CD14-positive monocyte (primary cell): ENCODE measurements at regions not wholly inside any gene's neighbourhood (a gene's known extent, or its start where the extent isn't known, plus 50 kb on each side); places are given as distances from the start of the nearest gene placed in this dataset.
A peak's percentile ranks its signal among the peaks of the same experiment; 100 is the strongest.

Experiments used
- DNase-seq, 3 donors: peaks; one replicate each; pipeline ENCODE4 v3.0.0-alpha.2; 2011 to 2022
- H2AFZ ChIP-seq: 2 replicates; pipeline ENCODE4 v1.6.0; 2012; ENCODE audit warnings: mild to moderate bottlenecking, low read depth, low read length, inconsistent platforms; ENCODE audit not compliant: insufficient read depth, poor library complexity, severe bottlenecking
- H3K27ac ChIP-seq, 2 donors: 1 replicate in 1 of 2; 2 replicates in 1 of 2; pipeline ENCODE4 v1.5.1; 2012 to 2013; ENCODE audit warnings: low read length in 2 of 2, control low read depth in 1 of 2, inconsistent platforms in 1 of 2, low read depth in 1 of 2, mild to moderate bottlenecking in 1 of 2
- H3K27me3 ChIP-seq, 2 donors: one replicate each; pipeline versions ENCODE4 v1.6.0 to v1.6.1; 2011 to 2013; ENCODE audit warnings: low read length in 2 of 2; ENCODE audit not compliant: control insufficient read depth in 2 of 2, insufficient read depth in 2 of 2
- H3K36me3 ChIP-seq, 2 donors: replicated peaks in 1 of 2; 1 replicate in 1 of 2; 2 replicates in 1 of 2; pipeline versions ENCODE4 v1.5.1 to v1.6.1; 2012 to 2013; ENCODE audit warnings: low read length in 2 of 2, control low read depth in 1 of 2, inconsistent platforms in 1 of 2, mild to moderate bottlenecking in 1 of 2; ENCODE audit not compliant: insufficient read depth in 2 of 2, control insufficient read depth in 1 of 2
- H3K4me1 ChIP-seq, 2 donors: 1 replicate in 1 of 2; 2 replicates in 1 of 2; pipeline versions ENCODE4 v1.5.1 to v1.6.1; 2012 to 2013; ENCODE audit warnings: low read length in 2 of 2, control low read depth in 1 of 2, inconsistent platforms in 1 of 2, mild to moderate bottlenecking in 1 of 2, moderate library complexity in 1 of 2; ENCODE audit not compliant: insufficient read depth in 2 of 2, control insufficient read depth in 1 of 2
- H3K4me2 ChIP-seq: replicated peaks from 2 replicates; pipeline ENCODE3; 2012; ENCODE audit warnings: low read length, moderate library complexity, mild to moderate bottlenecking; ENCODE audit not compliant: poor library complexity, severe bottlenecking; ENCODE audit errors: extremely low read depth
- H3K4me3 ChIP-seq, 3 experiments: fragments of 200-600 bp in 1 of 3; sonication (generic) in 1 of 3; replicated peaks in 1 of 3; 1 replicate in 2 of 3; 2 replicates in 1 of 3; pipeline ENCODE4 v1.5.1; 2011 to 2013; ENCODE audit warnings: low read length in 3 of 3, mild to moderate bottlenecking in 3 of 3, control low read depth in 2 of 3, low read depth in 2 of 3, inconsistent platforms in 1 of 3, moderate library complexity in 1 of 3
- H3K79me2 ChIP-seq: 2 replicates; pipeline ENCODE4 v1.6.0; 2012; ENCODE audit warnings: mild to moderate bottlenecking, control low read depth, inconsistent platforms, low read length, moderate library complexity; ENCODE audit not compliant: insufficient read depth
- H3K9ac ChIP-seq: 2 replicates; pipeline ENCODE4 v1.6.0; 2017; ENCODE audit warnings: low read length, mild to moderate bottlenecking; ENCODE audit not compliant: insufficient read depth, poor library complexity, severe bottlenecking
- H3K9me3 ChIP-seq, 2 donors: replicated peaks in 1 of 2; 1 replicate in 1 of 2; 2 replicates in 1 of 2; pipeline versions ENCODE4 v1.5.1 to v1.6.1; 2012 to 2013; ENCODE audit warnings: low read length in 2 of 2, control low read depth in 1 of 2; ENCODE audit not compliant: control insufficient read depth in 1 of 2, insufficient read depth in 1 of 2
- H4K20me1 ChIP-seq: 2 replicates; pipeline ENCODE4 v1.6.0; 2012; ENCODE audit warnings: mild to moderate bottlenecking, low read length, control low read depth, moderate library complexity; ENCODE audit not compliant: insufficient read depth
- H3K27ac Mint-ChIP-seq, 7 donors: one replicate each; pipeline ENCODE4 v1.8.0; 2020; ENCODE audit warnings: mild to moderate bottlenecking in 7 of 7, mixed read lengths in 7 of 7, moderate library complexity in 6 of 7, inconsistent platforms in 2 of 7
- H3K27me3 Mint-ChIP-seq, 3 donors: one replicate each; pipeline ENCODE4 v1.8.0; 2021 to 2022; ENCODE audit warnings: low read depth in 3 of 3, mild to moderate bottlenecking in 3 of 3, mixed read lengths in 3 of 3, moderate library complexity in 3 of 3, inconsistent platforms in 1 of 3
- H3K36me3 Mint-ChIP-seq, 2 donors: one replicate each; pipeline ENCODE4 v1.8.0; 2020; ENCODE audit warnings: mixed read lengths in 2 of 2, inconsistent platforms in 1 of 2, mild to moderate bottlenecking in 1 of 2
- H3K4me1 Mint-ChIP-seq: one replicate; pipeline ENCODE4 v1.8.0; 2020; ENCODE audit warnings: mild to moderate bottlenecking, mixed read lengths
- H3K4me3 Mint-ChIP-seq, 2 donors: one replicate each; pipeline ENCODE4 v1.8.0; 2020; ENCODE audit warnings: mild to moderate bottlenecking in 2 of 2, mixed read lengths in 2 of 2, moderate library complexity in 1 of 2
- H3K9me3 Mint-ChIP-seq, 7 donors: one replicate each; pipeline ENCODE4 v1.8.0; 2020 to 2022; ENCODE audit warnings: mixed read lengths in 7 of 7, mild to moderate bottlenecking in 6 of 7, moderate library complexity in 6 of 7, inconsistent platforms in 2 of 7
- WGBS: methylation state at CpG from one replicate; pipeline ENCODE4 v1.1.5; 2013; ENCODE audit warnings: missing lambda C conversion rate; ENCODE audit not compliant: insufficient coverage; 5-methylcytosine and 5-hydroxymethylcytosine counted together
- intact Hi-C, 2 donors: fragments of 100-400 bp; cut with micrococcal nuclease; formaldehyde crosslinking; loops; one replicate each; pipeline versions ENCODE4 v1.15.0 to v1.15.1; 2023
- TF ChIP-seq, protein P1 (sequence below): fragments of 200-600 bp; IDR thresholded peaks from one replicate; pipeline ENCODE4 v1.8.0; 2022; ENCODE audit warnings: antibody characterized with exemption, mild to moderate bottlenecking

DNA sequence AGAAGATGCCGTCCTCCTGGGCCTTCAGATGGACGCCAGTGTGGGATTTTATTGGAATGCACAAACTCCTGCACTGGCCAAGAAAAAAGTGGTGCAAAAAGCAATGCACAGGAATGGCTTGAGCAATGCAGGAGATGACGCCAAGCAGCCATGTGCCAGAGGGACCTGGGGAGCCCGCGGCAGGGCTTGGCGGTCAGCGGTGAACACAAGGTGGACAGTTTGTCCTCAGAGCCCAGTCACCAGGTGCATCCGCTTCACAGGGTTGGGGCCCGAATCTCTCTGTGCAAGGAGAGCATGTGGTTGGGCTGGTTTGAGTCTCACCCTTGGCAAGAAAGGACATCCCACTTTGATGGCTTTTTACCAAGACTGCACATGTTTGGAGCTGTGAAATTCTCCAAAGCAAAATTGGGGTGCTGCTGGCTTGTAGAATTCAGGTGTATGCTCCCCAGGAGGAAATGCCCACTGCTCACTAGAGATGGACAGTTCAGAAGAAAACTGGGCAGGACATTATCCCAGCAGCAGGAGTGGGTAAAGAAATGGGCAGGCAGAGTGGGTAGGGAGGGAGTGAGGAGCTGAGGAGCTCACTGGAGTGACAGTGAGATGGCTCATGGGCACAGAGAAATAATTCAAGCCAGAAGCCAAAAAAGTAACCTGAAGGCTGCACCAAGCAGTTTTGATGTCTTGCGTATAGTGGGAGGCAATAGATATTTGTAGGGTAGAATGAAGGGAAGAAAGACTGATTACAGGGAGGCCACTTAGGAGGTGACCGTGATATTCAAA lies 463.9 kb downstream of the MTRR start:
- Mint-ChIP-seq H3K4me1 (no peaks in the 10 kb centered on the region), H3K27me3 (peaks cover 0 to 1% (median 0%) of the 10 kb centered on the region in 3 donors), H3K36me3 (no peaks in the 10 kb centered on the region), H3K4me3 (no peak overlapping the region), H3K9me3 (peaks cover 0 to 4% (median 2%) of the 10 kb centered on the region in 7 donors), H3K27ac (no peak overlapping the region)
- no peak overlapping the region for H3K4me2 ChIP-seq
- no peaks in the 10 kb centered on the region for H3K9me3 ChIP-seq
- H4K20me1 ChIP-seq: no peaks in the 10 kb centered on the region
- H3K36me3 ChIP-seq: no peaks in the 10 kb centered on the region
- intact Hi-C loops: no loop called here
- no peak overlapping the region for H2AFZ ChIP-seq
- H3K4me1 ChIP-seq: no peaks in the 10 kb centered on the region
- H3K27me3 ChIP-seq: no peaks in the 10 kb centered on the region
- H3K9ac ChIP-seq: no peak overlapping the region
- no peaks in the 10 kb centered on the region for H3K79me2 ChIP-seq
- DNase-seq: no peak
- no peak overlapping the region for H3K4me3 ChIP-seq
- H3K27ac ChIP-seq: no peak overlapping the region
- 95% methylated on average over 10 of the region's 11 CpGs for WGBS
- TF ChIP-seq, protein P1, sequence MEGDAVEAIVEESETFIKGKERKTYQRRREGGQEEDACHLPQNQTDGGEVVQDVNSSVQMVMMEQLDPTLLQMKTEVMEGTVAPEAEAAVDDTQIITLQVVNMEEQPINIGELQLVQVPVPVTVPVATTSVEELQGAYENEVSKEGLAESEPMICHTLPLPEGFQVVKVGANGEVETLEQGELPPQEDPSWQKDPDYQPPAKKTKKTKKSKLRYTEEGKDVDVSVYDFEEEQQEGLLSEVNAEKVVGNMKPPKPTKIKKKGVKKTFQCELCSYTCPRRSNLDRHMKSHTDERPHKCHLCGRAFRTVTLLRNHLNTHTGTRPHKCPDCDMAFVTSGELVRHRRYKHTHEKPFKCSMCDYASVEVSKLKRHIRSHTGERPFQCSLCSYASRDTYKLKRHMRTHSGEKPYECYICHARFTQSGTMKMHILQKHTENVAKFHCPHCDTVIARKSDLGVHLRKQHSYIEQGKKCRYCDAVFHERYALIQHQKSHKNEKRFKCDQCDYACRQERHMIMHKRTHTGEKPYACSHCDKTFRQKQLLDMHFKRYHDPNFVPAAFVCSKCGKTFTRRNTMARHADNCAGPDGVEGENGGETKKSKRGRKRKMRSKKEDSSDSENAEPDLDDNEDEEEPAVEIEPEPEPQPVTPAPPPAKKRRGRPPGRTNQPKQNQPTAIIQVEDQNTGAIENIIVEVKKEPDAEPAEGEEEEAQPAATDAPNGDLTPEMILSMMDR: no peak

DNA sequence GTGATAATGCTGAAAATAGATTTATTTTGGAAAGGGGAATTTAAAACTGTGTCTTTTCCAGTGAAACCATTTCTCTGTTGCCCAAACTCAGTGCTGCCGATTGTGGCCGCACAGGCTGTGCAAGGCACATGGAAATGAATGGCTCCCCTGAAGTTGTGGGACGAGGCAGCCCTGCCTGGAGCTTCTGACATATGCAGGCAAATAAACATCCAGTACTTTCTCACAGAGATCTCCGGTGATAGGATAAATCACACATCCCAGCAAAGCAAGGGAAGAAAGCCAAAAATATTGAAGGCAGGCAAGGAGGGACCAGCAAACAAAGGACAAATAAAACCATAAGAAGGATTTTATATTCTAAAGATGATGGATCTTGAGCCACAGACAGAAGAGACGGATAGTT lies 464.5 kb downstream of the MTRR start:
- Histone ChIP-seq H3K4me3 (no peak overlapping the region), H4K20me1 (no peaks in the 10 kb centered on the region), H3K27me3 (no peaks in the 10 kb centered on the region), H3K9ac (no peak overlapping the region), H3K79me2 (no peaks in the 10 kb centered on the region), H3K9me3 (no peaks in the 10 kb centered on the region), H3K36me3 (no peaks in the 10 kb centered on the region), H3K4me1 (no peaks in the 10 kb centered on the region), H3K4me2 (no peak overlapping the region), H2AFZ (no peak overlapping the region), H3K27ac (no peak overlapping the region)
- no peaks in the 10 kb centered on the region for H3K36me3 Mint-ChIP-seq
- no peaks in the 10 kb centered on the region for H3K4me1 Mint-ChIP-seq
- DNase-seq: no peak
- H3K27me3 Mint-ChIP-seq: peaks cover 0 to 1% (median 0%) of the 10 kb centered on the region in 3 donors
- 46% methylated on average over 4 of the region's 5 CpGs for WGBS
- TF ChIP-seq, protein P1: no peak
- H3K9me3 Mint-ChIP-seq: peaks cover 0 to 4% (median 0%) of the 10 kb centered on the region in 7 donors
- no peak overlapping the region for H3K4me3 Mint-ChIP-seq
- intact Hi-C loops: no loop called here
- peak overlapping the region in 1 of 7 donors; percentile 17 for H3K27ac Mint-ChIP-seq
